WTC11 (cell line): ENCODE measurements at regions not wholly inside any gene's neighbourhood (a gene's known extent, or its start where the extent isn't known, plus 50 kb on each side); places are given as distances from the start of the nearest gene placed in this dataset.

Experiments
- CTCF ChIP-seq: fragments of 200-600 bp; IDR thresholded peaks from 2 replicates; pipeline ENCODE4 v1.8.0; 2022; ENCODE audit warnings: antibody characterized with exemption
- TCF7 ChIP-seq: sonication (generic); formaldehyde crosslinking; IDR thresholded peaks from 2 replicates; pipeline ENCODE4 v1.8.0; 2022; ENCODE audit warnings: mild to moderate bottlenecking, low read depth, missing genetic modification reagents, moderate library complexity
- ZNF232 ChIP-seq: sonication (generic); formaldehyde crosslinking; IDR thresholded peaks from 2 replicates; pipeline ENCODE4 v1.8.0; 2022; ENCODE audit warnings: mild to moderate bottlenecking, missing genetic modification reagents
- ZNF263 ChIP-seq: sonication (generic); formaldehyde crosslinking; IDR thresholded peaks from 2 replicates; pipeline ENCODE4 v1.8.1; 2022; ENCODE audit warnings: low read depth, mild to moderate bottlenecking, moderate library complexity, missing genetic modification reagents
- ZNF416 ChIP-seq: fragments of 250-450 bp; sonication (Bioruptor Pico); IDR thresholded peaks from 2 replicates; pipeline ENCODE4 v1.9.0; 2021; ENCODE audit warnings: mild to moderate bottlenecking, inconsistent platforms
- TF ChIP-seq, protein P1 (sequence below): sonication (generic); formaldehyde crosslinking; IDR thresholded peaks from 2 replicates; pipeline ENCODE4 v1.8.0; 2022; ENCODE audit warnings: mild to moderate bottlenecking, missing genetic modification reagents
- TF ChIP-seq, protein P2 (sequence below): sonication (generic); formaldehyde crosslinking; conservative IDR thresholded peaks from 2 replicates; pipeline ENCODE4 v1.8.1; 2022; ENCODE audit warnings: mild to moderate bottlenecking, missing genetic modification reagents

DNA sequence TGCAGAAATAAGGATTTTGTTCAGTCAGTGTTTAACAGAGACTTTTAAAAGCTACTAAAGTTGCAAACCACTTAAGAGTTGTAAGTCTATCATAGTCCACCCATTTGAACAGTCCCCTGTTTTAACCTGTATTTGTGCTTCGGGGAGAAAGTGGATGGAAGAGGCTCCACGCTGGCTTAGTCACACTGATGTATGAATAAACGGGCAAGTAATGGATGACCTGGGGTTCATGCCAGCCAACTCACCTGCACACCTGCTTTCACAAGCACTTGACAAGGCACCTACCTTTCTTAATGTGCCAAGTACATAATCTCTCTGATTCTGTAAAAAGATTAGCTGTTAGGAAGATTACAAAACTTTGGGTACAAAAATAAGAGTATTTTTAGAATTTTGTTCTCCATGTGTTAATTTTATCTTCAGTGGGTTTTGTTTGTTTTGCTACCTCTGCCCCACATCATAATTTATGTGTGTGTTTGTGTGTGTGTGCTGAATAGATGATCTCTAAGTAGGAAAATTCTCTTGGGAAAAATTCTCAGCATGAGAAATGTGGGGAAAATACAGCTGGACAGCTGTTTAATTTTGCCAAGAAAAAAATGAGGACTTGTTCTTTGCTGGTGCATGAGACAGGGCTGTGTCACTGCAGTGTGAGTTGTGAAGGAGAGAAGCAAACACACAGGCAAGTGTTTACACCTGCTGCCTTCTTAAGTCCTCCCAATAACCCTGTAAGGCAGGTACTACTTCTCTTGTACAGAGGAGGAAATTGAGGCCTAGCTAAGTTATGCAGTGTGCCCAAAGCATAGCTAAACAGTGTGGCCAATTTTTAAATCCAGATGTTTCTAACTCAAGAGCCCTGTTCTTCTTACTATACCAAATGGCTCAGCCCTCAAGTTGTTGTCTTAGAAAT, 181.2 kb upstream of the IL12A start:
- TF ChIP-seq, protein P1, sequence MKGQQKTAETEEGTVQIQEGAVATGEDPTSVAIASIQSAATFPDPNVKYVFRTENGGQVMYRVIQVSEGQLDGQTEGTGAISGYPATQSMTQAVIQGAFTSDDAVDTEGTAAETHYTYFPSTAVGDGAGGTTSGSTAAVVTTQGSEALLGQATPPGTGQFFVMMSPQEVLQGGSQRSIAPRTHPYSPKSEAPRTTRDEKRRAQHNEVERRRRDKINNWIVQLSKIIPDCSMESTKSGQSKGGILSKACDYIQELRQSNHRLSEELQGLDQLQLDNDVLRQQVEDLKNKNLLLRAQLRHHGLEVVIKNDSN (CRISPR knock-in tag) = no peak
- TF ChIP-seq ZNF416 (CRISPR knock-in tag) (no peak), CTCF (no peak), TCF7 (CRISPR knock-in tag) (no peak), ZNF232 (CRISPR knock-in tag) (no peak), ZNF263 (no peak)
- TF ChIP-seq, protein P2, sequence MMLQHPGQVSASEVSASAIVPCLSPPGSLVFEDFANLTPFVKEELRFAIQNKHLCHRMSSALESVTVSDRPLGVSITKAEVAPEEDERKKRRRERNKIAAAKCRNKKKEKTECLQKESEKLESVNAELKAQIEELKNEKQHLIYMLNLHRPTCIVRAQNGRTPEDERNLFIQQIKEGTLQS (CRISPR knock-in tag) = no peak
